Heart left ventricle (tissue), 16 donors: ENCODE measurements at regions not wholly inside any gene's neighbourhood (a gene's known extent, or its start where the extent isn't known, plus 50 kb on each side); places are given as distances from the start of the nearest gene placed in this dataset.

Experiments used
- ATAC-seq, 4 donors: fragments of 200-7000 bp; cut with Tn5 transposase; one replicate each; pipeline ENCODE4 v1.9.1; 2020 to 2022; ENCODE audit warnings: moderate library complexity in 4 of 4, mild to moderate bottlenecking in 3 of 4, moderate number of reproducible peaks in 1 of 4
- DNase-seq, 5 donors: peaks; one replicate each; pipeline ENCODE4 v3.0.0-alpha.2; 2020
- H3K27ac ChIP-seq, 12 donors: fragments of 200-600 bp; sonication (generic) in 4 of 12; one replicate each; pipeline versions ENCODE4 v1.5.0 to v1.8.0; 2016 to 2022; ENCODE audit warnings: mild to moderate bottlenecking in 2 of 12
- H3K27me3 ChIP-seq, 9 donors: fragments of 200-600 bp; sonication (generic) in 2 of 9; one replicate each; pipeline versions ENCODE4 v1.5.1 to v1.8.0; 2016 to 2022; ENCODE audit warnings: mild to moderate bottlenecking in 3 of 9
- H3K36me3 ChIP-seq, 9 donors: fragments of 200-600 bp; sonication (generic) in 2 of 9; one replicate each; pipeline versions ENCODE4 v1.5.0 to v1.8.0; 2018 to 2022; ENCODE audit warnings: mild to moderate bottlenecking in 2 of 9
- H3K4me1 ChIP-seq, 12 donors: fragments of 200-600 bp; sonication (generic) in 4 of 12; one replicate each; pipeline versions ENCODE4 v1.5.0 to v1.8.0; 2016 to 2022; ENCODE audit warnings: mild to moderate bottlenecking in 3 of 12
- H3K4me3 ChIP-seq, 12 donors: fragments of 200-600 bp; sonication (generic) in 4 of 12; one replicate each; pipeline versions ENCODE4 v1.5.0 to v1.8.0; 2017 to 2022; ENCODE audit warnings: mild to moderate bottlenecking in 9 of 12, moderate library complexity in 4 of 12
- H3K9me3 ChIP-seq, 12 donors: fragments of 200-600 bp; sonication (generic) in 4 of 12; one replicate each; pipeline versions ENCODE4 v1.5.0 to v1.8.0; 2016 to 2022; ENCODE audit warnings: mild to moderate bottlenecking in 1 of 12
- POLR2A ChIP-seq, 2 donors: fragments of 450-650 bp; IDR thresholded peaks; one replicate each; pipeline ENCODE4 v1.6.1; 2017; ENCODE audit warnings: antibody characterized with exemption in 2 of 2, mild to moderate bottlenecking in 2 of 2, moderate library complexity in 2 of 2
- WGBS, 4 donors: extraction: QIAGEN DNeasy Blood & Tissue Kit in 2 of 4; methylation state at CpG; one replicate each; pipeline versions ENCODE4 v1.1.5 to v1.1.7; 2013 to 2018; 5-methylcytosine and 5-hydroxymethylcytosine counted together
- intact Hi-C, 10 donors: fragments of 100-400 bp; cut with DNase I; formaldehyde crosslinking; loops; one replicate each; pipeline versions ENCODE4 v1.11.1 to v1.14.2; 2022
- TF ChIP-seq, protein P1 (sequence below), 12 donors: fragments of 200-600 bp; sonication (generic) in 4 of 12; IDR thresholded peaks; one replicate each; pipeline versions ENCODE4 v1.5.0 to v1.8.0; 2018 to 2022; ENCODE audit warnings: antibody characterized with exemption in 12 of 12, mild to moderate bottlenecking in 5 of 12
- donor health status: ischemic (EF 13 %, LVEDD 7.1; RV severe dilation, severe dysfunction).
- donor health status: healthy with polysubstance abuse.
- donor health status: DM: no; HTN: yes; CAD: no.
- donor health status: DM: no; HTN: no; CAD: no.
- donor health status: ischemic (EF 25% LVEDD 6.9; RV normal size, moderate dysfunction).
- donor health status: ischemic (EF 25% LVEDD 5.7; RV mildly dilated, moderate dysfunction).
- donor health status: healthy.
- donor health status: DM: yes; HTN: yes; CAD: no.
- donor health status: ischemic (EF 35%, LVEDD 5.7; RV mildly dilated, moderate dysfunction).
- donor health status: nonischemic (EF 11% LVEDD 7.7; RV severe dilation, severe dysfunction).
- donor health status: DM: yes; HTN: yes; CAD: no.
- donor health status: PGD.
- donor health status: ischemic (EF 29% LVEDD 5.4; RV normal size, mild dysfunction).
- donor health status: nonischemic (EF 23%, LVEDD 6.1; RV moderate dilation, normal function).

DNA sequence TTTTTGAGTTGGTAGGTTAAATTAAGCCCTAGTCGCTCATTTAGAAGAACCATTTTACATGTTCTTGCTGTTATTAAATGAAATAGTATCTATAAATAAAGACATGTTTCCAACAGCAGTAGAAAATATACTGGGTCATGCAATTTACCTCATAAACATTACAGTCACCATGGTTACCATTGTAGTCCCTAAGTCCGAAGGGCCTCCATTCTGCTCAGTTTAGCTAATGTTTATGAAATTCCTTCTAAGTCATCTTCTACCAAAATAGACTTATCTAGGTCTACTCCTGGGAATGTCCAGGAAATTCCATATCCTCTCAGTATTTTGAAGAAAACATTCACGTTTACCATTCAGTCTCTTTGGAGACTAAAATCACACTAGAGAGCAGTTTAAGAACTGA, 292.5 kb upstream of the DCAF8L1 start:
- Histone ChIP-seq H3K4me1 (no peaks in the 10 kb centered on the region), H3K27me3 (no peaks in the 10 kb centered on the region), H3K27ac (no peak overlapping the region), H3K9me3 (no peaks in the 10 kb centered on the region), H3K36me3 (no peaks in the 10 kb centered on the region), H3K4me3 (no peak overlapping the region)
- 35 to 51% (median 41%) methylated on average over 3 of the region's 3 CpGs for WGBS, 4 donors
- ATAC-seq = no peak
- intact Hi-C loops = no loop called here
- no peak for TF ChIP-seq POLR2A (IDR thresholded peaks at IDR 0.05)
- TF ChIP-seq, protein P1, sequence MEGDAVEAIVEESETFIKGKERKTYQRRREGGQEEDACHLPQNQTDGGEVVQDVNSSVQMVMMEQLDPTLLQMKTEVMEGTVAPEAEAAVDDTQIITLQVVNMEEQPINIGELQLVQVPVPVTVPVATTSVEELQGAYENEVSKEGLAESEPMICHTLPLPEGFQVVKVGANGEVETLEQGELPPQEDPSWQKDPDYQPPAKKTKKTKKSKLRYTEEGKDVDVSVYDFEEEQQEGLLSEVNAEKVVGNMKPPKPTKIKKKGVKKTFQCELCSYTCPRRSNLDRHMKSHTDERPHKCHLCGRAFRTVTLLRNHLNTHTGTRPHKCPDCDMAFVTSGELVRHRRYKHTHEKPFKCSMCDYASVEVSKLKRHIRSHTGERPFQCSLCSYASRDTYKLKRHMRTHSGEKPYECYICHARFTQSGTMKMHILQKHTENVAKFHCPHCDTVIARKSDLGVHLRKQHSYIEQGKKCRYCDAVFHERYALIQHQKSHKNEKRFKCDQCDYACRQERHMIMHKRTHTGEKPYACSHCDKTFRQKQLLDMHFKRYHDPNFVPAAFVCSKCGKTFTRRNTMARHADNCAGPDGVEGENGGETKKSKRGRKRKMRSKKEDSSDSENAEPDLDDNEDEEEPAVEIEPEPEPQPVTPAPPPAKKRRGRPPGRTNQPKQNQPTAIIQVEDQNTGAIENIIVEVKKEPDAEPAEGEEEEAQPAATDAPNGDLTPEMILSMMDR (IDR thresholded peaks at IDR 0.05) = no peak
- no peak for DNase-seq

DNA sequence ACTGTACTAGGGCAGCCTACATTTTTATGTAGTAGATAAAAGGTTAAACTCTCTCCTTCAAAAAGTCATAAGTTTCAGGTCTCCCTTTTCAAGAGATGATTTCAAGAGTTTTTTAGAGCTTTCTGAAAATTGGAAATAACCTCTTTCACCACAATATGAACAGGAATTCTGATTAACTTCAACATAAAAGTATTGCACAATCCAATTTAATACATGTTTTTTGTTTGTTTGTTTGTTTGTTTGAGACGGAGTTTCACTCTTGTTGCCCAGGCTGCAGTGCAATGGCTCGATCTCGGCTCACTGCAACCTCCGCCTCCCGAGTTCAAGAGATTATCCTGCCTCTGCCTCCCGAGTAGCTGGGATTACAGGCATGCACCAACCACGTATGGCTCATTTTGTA, 265.4 kb upstream of the DCAF8L1 start:
- no peaks in the 10 kb centered on the region for H3K36me3 ChIP-seq
- no peaks in the 10 kb centered on the region for H3K9me3 ChIP-seq
- ATAC-seq (no peak), DNase-seq (no peak)
- no peak overlapping the region for H3K27ac ChIP-seq
- intact Hi-C loops = no loop called here
- no peaks in the 10 kb centered on the region for H3K27me3 ChIP-seq
- WGBS, 4 donors = 72 to 94% (median 85%) methylated on average over 7 of the region's 7 CpGs
- no peak overlapping the region for H3K4me3 ChIP-seq
- TF ChIP-seq POLR2A (IDR thresholded peaks at IDR 0.05) = no peak
- TF ChIP-seq, protein P1 (IDR thresholded peaks at IDR 0.05) = no peak
- H3K4me1 ChIP-seq = no peaks in the 10 kb centered on the region

DNA sequence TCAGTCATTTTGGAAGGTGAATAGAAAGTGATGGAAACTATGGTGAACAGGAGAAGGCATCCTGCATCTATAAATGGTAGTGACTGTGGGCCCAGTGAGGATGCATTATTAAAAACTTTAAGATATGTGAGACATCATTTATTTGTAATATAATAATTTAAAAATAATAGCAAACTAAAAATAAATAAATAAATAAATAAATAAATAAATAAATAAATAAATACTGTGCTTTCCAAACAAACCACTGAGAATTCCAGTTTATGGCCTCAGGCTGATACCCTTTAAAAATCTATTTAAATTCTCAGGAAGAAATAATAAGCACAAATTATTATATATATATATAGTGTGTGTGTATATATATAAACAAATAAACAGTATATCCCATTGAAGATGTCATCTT, 248.0 kb upstream of the DCAF8L1 start:
- TF ChIP-seq, protein P1 (IDR thresholded peaks at IDR 0.05) = no peak
- no peak for TF ChIP-seq POLR2A (IDR thresholded peaks at IDR 0.05)
- no peak overlapping the region for H3K4me3 ChIP-seq
- intact Hi-C loops = no loop called here
- H3K27ac ChIP-seq = no peak overlapping the region
- no peaks in the 10 kb centered on the region for H3K27me3 ChIP-seq
- H3K9me3 ChIP-seq = no peaks in the 10 kb centered on the region
- DNase-seq = no peak
- no peaks in the 10 kb centered on the region for H3K36me3 ChIP-seq
- no peaks in the 10 kb centered on the region for H3K4me1 ChIP-seq
- ATAC-seq = no peak

DNA sequence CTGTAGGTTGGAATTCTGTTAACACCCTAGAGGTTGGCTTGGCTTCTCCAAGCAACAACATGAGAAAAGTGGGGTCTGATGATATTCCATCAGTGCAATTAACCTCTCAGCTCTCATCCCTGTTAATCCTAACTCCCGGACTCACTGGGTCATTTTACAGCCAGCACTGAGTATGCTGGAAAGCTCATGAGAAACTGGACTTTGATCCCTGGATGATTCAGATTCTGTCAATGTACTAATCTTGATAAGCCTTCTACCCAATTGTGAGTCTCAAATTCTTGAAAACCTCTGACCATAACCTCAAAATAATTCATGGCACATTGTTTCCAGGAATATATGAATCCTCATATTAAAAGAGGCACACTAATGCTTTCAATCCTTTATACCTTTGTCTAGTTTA, 244.3 kb upstream of the DCAF8L1 start:
- no peak for ATAC-seq
- Histone ChIP-seq H3K27ac (no peak overlapping the region), H3K9me3 (no peaks in the 10 kb centered on the region), H3K27me3 (no peaks in the 10 kb centered on the region), H3K4me1 (no peaks in the 10 kb centered on the region), H3K4me3 (no peak overlapping the region), H3K36me3 (no peaks in the 10 kb centered on the region)
- TF ChIP-seq POLR2A (IDR thresholded peaks at IDR 0.05) = no peak
- TF ChIP-seq, protein P1 (IDR thresholded peaks at IDR 0.05) = no peak
- 65 to 94% (median 86%) methylated on average over 1 of the region's 1 CpG for WGBS, 4 donors
- no peak for DNase-seq
- intact Hi-C loops = no loop called here
